H1 (cell line): ENCODE measurements at regions not wholly inside any gene's neighbourhood (a gene's known extent, or its start where the extent isn't known, plus 50 kb on each side); places are given as distances from the start of the nearest gene placed in this dataset.

ENCODE experiments used
- CTCF ChIA-PET: fragments of 300-600 bp; sonication (Branson Sonifier 250); formaldehyde crosslinking; loops from one replicate; lab custom pipeline; 2021; ENCODE audit not compliant: partially characterized antibody; lab: Charles Lee
- POLR2A ChIA-PET: fragments of 300-600 bp; sonication (Branson Sonifier 250); formaldehyde crosslinking; loops from one replicate; lab custom pipeline; 2021; ENCODE audit warnings: inconsistent platforms; ENCODE audit not compliant: partially characterized antibody; lab: Charles Lee
- DNase-seq, 2 experiments: peaks; one replicate each; pipeline versions ENCODE4 v3.0.0 to v3.0.0-alpha.2; 2010 to 2022; ENCODE audit warnings: low spot score in 2 of 2, low read depth in 1 of 2, mixed read lengths in 1 of 2
- FAIRE-seq: peaks from 2 replicates; lab custom pipeline; 2011; peaks lifted over from hg19 to GRCh38; lab: Jason Lieb, UNC
- H2AFZ ChIP-seq: 2 replicates; pipeline ENCODE4 v1.8.1; 2012; ENCODE audit warnings: low read length, inconsistent platforms
- H2AK5ac ChIP-seq: 2 replicates; pipeline ENCODE4 v1.6.1; 2013; ENCODE audit warnings: low read depth, low read length
- H2BK120ac ChIP-seq: replicated peaks from 2 replicates; pipeline ENCODE3; 2013; ENCODE audit warnings: low read depth, low read length, inconsistent platforms
- H2BK12ac ChIP-seq: 2 replicates; pipeline ENCODE4 v1.6.1; 2013; ENCODE audit warnings: low read depth, low read length
- H2BK15ac ChIP-seq: 2 replicates; pipeline ENCODE4 v1.6.1; 2013; ENCODE audit warnings: low read length
- H2BK20ac ChIP-seq: 2 replicates; pipeline ENCODE4 v1.6.1; 2013; ENCODE audit warnings: low read length
- H2BK5ac ChIP-seq: 2 replicates; pipeline ENCODE4 v1.6.1; 2013; ENCODE audit warnings: low read depth, low read length
- H3K14ac ChIP-seq: 2 replicates; pipeline ENCODE4 v1.6.1; 2013; ENCODE audit warnings: inconsistent platforms; ENCODE audit not compliant: insufficient read length
- H3K18ac ChIP-seq: 2 replicates; pipeline ENCODE4 v1.6.1; 2013; ENCODE audit warnings: low read length; ENCODE audit errors: extremely low read depth
- H3K23ac ChIP-seq: 2 replicates; pipeline ENCODE4 v1.6.1; 2013; ENCODE audit warnings: inconsistent platforms; ENCODE audit not compliant: insufficient read length
- H3K23me2 ChIP-seq: 2 replicates; pipeline ENCODE4 v1.6.1; 2013; ENCODE audit warnings: low read depth, low read length
- H3K27ac ChIP-seq: 2 replicates; pipeline ENCODE4 v1.6.1; 2011; ENCODE audit warnings: low read depth, low read length, inconsistent platforms
- H3K27me3 ChIP-seq, 4 experiments: replicated peaks in 1 of 4; 1 replicate in 1 of 4; 2 replicates in 3 of 4; pipeline versions ENCODE4 v1.6.1 to v1.8.1; 2011 to 2013; ENCODE audit warnings: low read length in 3 of 4, mild to moderate bottlenecking in 3 of 4, inconsistent platforms in 2 of 4, mixed read lengths in 2 of 4, moderate library complexity in 1 of 4; ENCODE audit not compliant: control insufficient read depth in 3 of 4, insufficient read depth in 3 of 4; ENCODE audit errors: extremely low read depth in 1 of 4
- H3K36me3 ChIP-seq, 4 experiments: 2 replicates each; pipeline versions ENCODE4 v1.6.1 to v1.8.1; 2011 to 2013; ENCODE audit warnings: mild to moderate bottlenecking in 4 of 4, low read length in 3 of 4, moderate library complexity in 2 of 4, control low read depth in 1 of 4, inconsistent platforms in 1 of 4; ENCODE audit not compliant: insufficient read depth in 4 of 4, control insufficient read depth in 2 of 4
- H3K4ac ChIP-seq: replicated peaks from 2 replicates; pipeline ENCODE3; 2013; ENCODE audit warnings: low read length, low read depth, mixed read lengths, inconsistent platforms; ENCODE audit not compliant: insufficient read length
- H3K4me1 ChIP-seq, 4 experiments: replicated peaks in 1 of 4; 1 replicate in 1 of 4; 2 replicates in 3 of 4; pipeline versions ENCODE4 v1.6.1 to v1.8.1; 2011 to 2013; ENCODE audit warnings: low read length in 3 of 4, inconsistent platforms in 2 of 4, mixed read lengths in 1 of 4; ENCODE audit not compliant: insufficient read depth in 4 of 4, control insufficient read depth in 3 of 4
- H3K4me2 ChIP-seq, 2 experiments: 2 replicates each; pipeline versions ENCODE4 v1.6.1 to v1.8.1; 2011 to 2013; ENCODE audit warnings: low read depth in 2 of 2, low read length in 2 of 2, control low read depth in 1 of 2, inconsistent platforms in 1 of 2, mild to moderate bottlenecking in 1 of 2; ENCODE audit not compliant: insufficient read depth in 1 of 2
- H3K4me3 ChIP-seq, 4 experiments: fragments of 200-600, 300-600 bp in 1 of 4; sonication (generic), shearing (Covaris generic), sonication (Bioruptor Twin) in 1 of 4; 2 replicates each; pipeline versions ENCODE4 v1.5.1 to v1.8.1; 2011 to 2016; ENCODE audit warnings: low read length in 4 of 4, low read depth in 3 of 4, control low read depth in 2 of 4, inconsistent platforms in 2 of 4, mild to moderate bottlenecking in 2 of 4, mixed read lengths in 1 of 4, moderate library complexity in 1 of 4; ENCODE audit not compliant: insufficient read depth in 2 of 4; ENCODE audit errors: extremely low read depth in 1 of 4
- H3K56ac ChIP-seq: replicated peaks from 2 replicates; pipeline ENCODE3; 2013; ENCODE audit warnings: low read depth, mild to moderate bottlenecking, mixed read lengths, low read length, inconsistent platforms; ENCODE audit not compliant: insufficient read length
- H3K79me1 ChIP-seq: 2 replicates; pipeline ENCODE4 v1.6.1; 2013; ENCODE audit warnings: low read depth, low read length, control low read depth
- H3K79me2 ChIP-seq, 2 experiments: 2 replicates each; pipeline versions ENCODE4 v1.6.1 to v1.8.1; 2012 to 2013; ENCODE audit warnings: low read length in 2 of 2, mild to moderate bottlenecking in 2 of 2, inconsistent platforms in 1 of 2; ENCODE audit not compliant: insufficient read depth in 2 of 2, control insufficient read depth in 1 of 2
- H3K9ac ChIP-seq, 4 experiments: replicated peaks in 1 of 4; 1 replicate in 1 of 4; 2 replicates in 3 of 4; pipeline versions ENCODE4 v1.6.1 to v1.8.1; 2011 to 2013; ENCODE audit warnings: low read depth in 3 of 4, low read length in 3 of 4, control low read depth in 2 of 4, mild to moderate bottlenecking in 2 of 4, moderate library complexity in 2 of 4, inconsistent platforms in 1 of 4; ENCODE audit errors: extremely low read depth in 1 of 4
- H3K9me3 ChIP-seq, 2 experiments: 2 replicates each; pipeline versions ENCODE4 v1.6.1 to v1.8.1; 2012 to 2013; ENCODE audit warnings: mild to moderate bottlenecking in 2 of 2, moderate library complexity in 2 of 2, control low read depth in 1 of 2, inconsistent platforms in 1 of 2, low read depth in 1 of 2, low read length in 1 of 2, mixed read lengths in 1 of 2; ENCODE audit not compliant: insufficient read depth in 2 of 2
- H4K20me1 ChIP-seq, 2 experiments: replicated peaks in 1 of 2; 2 replicates each; pipeline versions ENCODE3 to v1.8.1; 2011 to 2013; ENCODE audit warnings: inconsistent platforms in 2 of 2, low read length in 2 of 2, mild to moderate bottlenecking in 1 of 2; ENCODE audit not compliant: insufficient read depth in 2 of 2, control insufficient read depth in 1 of 2
- H4K5ac ChIP-seq: 2 replicates; pipeline ENCODE4 v1.6.1; 2013; ENCODE audit warnings: low read length, low read depth, mixed read lengths, inconsistent platforms; ENCODE audit not compliant: insufficient read length
- H4K8ac ChIP-seq: 2 replicates; pipeline ENCODE4 v1.8.0; 2013; ENCODE audit warnings: mild to moderate bottlenecking, moderate library complexity, low read length, inconsistent platforms; ENCODE audit not compliant: insufficient read depth; ENCODE audit errors: extremely low read depth
- H4K91ac ChIP-seq: replicated peaks from 2 replicates; pipeline ENCODE3; 2013; ENCODE audit warnings: low read length, mixed read lengths, inconsistent platforms; ENCODE audit not compliant: insufficient read length
- E2F6 ChIP-seq: IDR thresholded peaks from 2 replicates; pipeline ENCODE4 v1.6.1; 2012; ENCODE audit warnings: inconsistent platforms
- WGBS, 2 experiments: shearing (Covaris generic) in 1 of 2; methylation state at CpG; one replicate each; pipeline versions ENCODE4 v1.1.6 to v1.1.7; 2013 to 2015; ENCODE audit warnings: low lambda C conversion rate in 2 of 2, mixed read lengths in 2 of 2, inconsistent platforms in 1 of 2, low coverage in 1 of 2, missing lambda C conversion rate in 1 of 2; ENCODE audit not compliant: insufficient replicate concordance in 2 of 2, insufficient coverage in 1 of 2, insufficient read length in 1 of 2; ENCODE audit errors: extremely low coverage in 1 of 2, missing lambda C conversion rate in 1 of 2; 5-methylcytosine and 5-hydroxymethylcytosine counted together

- H2BK120ac ChIP-seq, result no peak overlapping the region
- no peaks in the 10 kb centered on the region for H3K9me3 ChIP-seq
- H3K4ac ChIP-seq, result no peak overlapping the region
- H2BK15ac ChIP-seq, result no peak overlapping the region
- no peak overlapping the region for H2BK12ac ChIP-seq
- H3K27ac ChIP-seq, result no peak overlapping the region
- H4K5ac ChIP-seq, result no peak overlapping the region
- H4K91ac ChIP-seq, result no peak overlapping the region
- no peaks in the 10 kb centered on the region for H3K27me3 ChIP-seq
- H3K79me2 ChIP-seq, result no peaks in the 10 kb centered on the region
- no peak overlapping the region for H3K23ac ChIP-seq
- DNase-seq (no peak), FAIRE-seq (no peak)
- 95% methylated on average over 1 of the region's 1 CpG; no CpG with 5 or more reads in 1 of the 2 experiments for WGBS, 2 experiments
- no peak overlapping the region for H3K4me2 ChIP-seq
- no peaks in the 10 kb centered on the region for H4K20me1 ChIP-seq
- TF ChIP-seq E2F6, result no peak
- no peaks in the 10 kb centered on the region for H3K79me1 ChIP-seq
- no peak overlapping the region for H2AFZ ChIP-seq
- no peak overlapping the region for H4K8ac ChIP-seq
- no peak overlapping the region for H3K4me3 ChIP-seq
- H2BK20ac ChIP-seq, result no peak overlapping the region
- H3K56ac ChIP-seq, result no peak overlapping the region
- no peaks in the 10 kb centered on the region for H3K23me2 ChIP-seq
- H2BK5ac ChIP-seq, result no peak overlapping the region
- no peak overlapping the region for H3K14ac ChIP-seq
- no peaks in the 10 kb centered on the region for H3K4me1 ChIP-seq
- POLR2A ChIA-PET, result no interaction called here
- no peak overlapping the region for H2AK5ac ChIP-seq
- no peak overlapping the region for H3K9ac ChIP-seq
- H3K18ac ChIP-seq, result no peak overlapping the region
- CTCF ChIA-PET, result no interaction called here
- H3K36me3 ChIP-seq, result no peaks in the 10 kb centered on the region
Observed at GRCh38 chr4:62415256-62415655, 1215.1 kb downstream of the ADGRL3 start.
